Thymus (tissue), 11 donors: ENCODE measurements at regions not wholly inside any gene's neighbourhood (a gene's known extent, or its start where the extent isn't known, plus 50 kb on each side); places are given as distances from the start of the nearest gene placed in this dataset.

ENCODE experiments used
- DNase-seq, 9 donors: peaks; one replicate each; pipeline ENCODE4 v3.0.0-alpha.2; 2013; ENCODE audit warnings: low spot score in 9 of 9, low read depth in 6 of 9, missing footprints in 1 of 9
- H3K27ac ChIP-seq, 2 donors: one replicate each; pipeline ENCODE4 v1.5.1; 2013; ENCODE audit warnings: control low read depth in 1 of 2, low read depth in 1 of 2, low read length in 1 of 2, mild to moderate bottlenecking in 1 of 2, moderate library complexity in 1 of 2
- H3K27me3 ChIP-seq, 2 donors: one replicate each; pipeline ENCODE4 v1.5.1; 2013; ENCODE audit warnings: low read length in 1 of 2; ENCODE audit not compliant: control insufficient read depth in 2 of 2, insufficient read depth in 1 of 2
- H3K36me3 ChIP-seq, 2 donors: one replicate each; pipeline ENCODE4 v1.5.1; 2013; ENCODE audit warnings: low read length in 1 of 2, mild to moderate bottlenecking in 1 of 2, moderate library complexity in 1 of 2; ENCODE audit not compliant: control insufficient read depth in 2 of 2, insufficient read depth in 2 of 2
- H3K4me1 ChIP-seq, 2 donors: one replicate each; pipeline ENCODE4 v1.5.1; 2013; ENCODE audit warnings: low read length in 2 of 2; ENCODE audit not compliant: control insufficient read depth in 2 of 2, insufficient read depth in 2 of 2
- H3K4me3 ChIP-seq, 2 donors: one replicate each; pipeline ENCODE4 v1.5.1; 2013; ENCODE audit warnings: low read length in 2 of 2, control low read depth in 1 of 2, mild to moderate bottlenecking in 1 of 2
- H3K9me3 ChIP-seq, 2 donors: one replicate each; pipeline ENCODE4 v1.5.1; 2013; ENCODE audit warnings: low read length in 1 of 2, mild to moderate bottlenecking in 1 of 2; ENCODE audit not compliant: control insufficient read depth in 2 of 2, insufficient read depth in 1 of 2
- WGBS: extraction: QIAGEN DNeasy Blood & Tissue Kit; methylation state at CpG from one replicate; pipeline ENCODE4 v1.1.7; 2013; 5-methylcytosine and 5-hydroxymethylcytosine counted together
- donor health status: healthy.

DNA sequence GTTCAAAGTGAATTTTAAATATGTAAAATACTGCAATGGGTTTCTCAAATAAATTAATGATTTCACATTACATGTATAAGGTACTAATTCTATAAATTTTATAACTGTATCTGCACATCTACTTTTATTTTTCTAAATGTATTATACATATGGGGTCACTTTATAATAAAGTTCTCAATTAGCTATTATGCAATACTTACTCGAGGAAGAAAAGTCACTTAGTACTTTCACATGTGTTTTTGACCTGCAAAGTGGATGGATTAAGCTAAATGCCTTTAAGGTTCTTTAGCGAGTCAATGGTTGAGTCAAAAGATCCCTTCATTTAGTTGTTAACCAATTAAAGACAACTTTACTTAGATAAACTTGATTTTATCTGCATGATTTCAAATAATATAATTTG lies 437.8 kb downstream of the ANKRD7 start:
- 83% methylated on average over 2 of the region's 2 CpGs for WGBS
- Histone ChIP-seq H3K9me3 (no peaks in the 10 kb centered on the region), H3K4me1 (no peaks in the 10 kb centered on the region), H3K36me3 (no peaks in the 10 kb centered on the region), H3K4me3 (no peak overlapping the region), H3K27ac (no peak overlapping the region), H3K27me3 (no peaks in the 10 kb centered on the region)
- no peak for DNase-seq

DNA sequence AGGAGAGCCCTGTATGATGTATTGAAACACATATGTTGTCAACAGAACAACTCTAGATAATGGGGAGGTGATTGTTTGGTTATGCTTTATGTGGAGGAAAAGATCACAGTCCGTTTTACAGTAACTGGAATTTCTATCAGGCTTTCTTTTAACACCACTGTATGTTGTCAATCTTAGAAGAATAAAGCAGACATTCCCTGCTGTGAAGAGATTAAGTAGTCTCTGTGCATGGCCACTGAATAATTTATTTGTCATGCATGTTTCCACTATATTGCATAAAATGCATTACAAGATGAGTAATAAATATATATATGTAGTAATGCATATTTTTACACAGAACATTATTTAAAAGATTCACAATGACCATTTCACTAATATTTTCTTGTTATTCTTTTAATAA lies 440.0 kb downstream of the ANKRD7 start:
- no peak overlapping the region for H3K27ac ChIP-seq
- H3K4me3 ChIP-seq, result no peak overlapping the region
- DNase-seq, result no peak
- H3K36me3 ChIP-seq, result no peaks in the 10 kb centered on the region
- H3K4me1 ChIP-seq, result no peaks in the 10 kb centered on the region
- H3K9me3 ChIP-seq, result no peaks in the 10 kb centered on the region
- no peaks in the 10 kb centered on the region for H3K27me3 ChIP-seq
- WGBS, result 67% methylated on average over 1 of the region's 1 CpG

DNA sequence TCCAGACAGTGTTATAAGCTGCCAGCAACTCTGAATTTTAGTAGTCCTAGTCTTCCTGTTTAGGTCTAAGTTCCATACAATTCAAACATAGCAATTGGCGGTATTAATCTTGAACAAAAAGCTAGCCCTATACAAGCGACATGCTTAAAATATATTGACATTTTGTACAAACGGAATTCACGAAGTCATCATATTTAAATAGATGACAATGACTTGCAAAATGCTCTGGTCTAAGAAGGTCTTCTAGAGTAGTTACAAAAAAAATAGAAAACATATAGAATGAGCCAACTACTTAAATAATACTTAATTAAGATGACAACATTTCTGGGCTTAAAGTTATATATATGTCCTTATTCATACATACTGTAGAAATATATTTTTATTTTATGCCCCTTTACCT lies 446.6 kb downstream of the ANKRD7 start:
- H3K4me1 ChIP-seq, result no peaks in the 10 kb centered on the region
- H3K9me3 ChIP-seq, result no peaks in the 10 kb centered on the region
- H3K27ac ChIP-seq, result no peak overlapping the region
- DNase-seq, result no peak
- no peak overlapping the region for H3K4me3 ChIP-seq
- WGBS, result 96% methylated on average over 4 of the region's 4 CpGs
- H3K27me3 ChIP-seq, result no peaks in the 10 kb centered on the region
- no peaks in the 10 kb centered on the region for H3K36me3 ChIP-seq

DNA sequence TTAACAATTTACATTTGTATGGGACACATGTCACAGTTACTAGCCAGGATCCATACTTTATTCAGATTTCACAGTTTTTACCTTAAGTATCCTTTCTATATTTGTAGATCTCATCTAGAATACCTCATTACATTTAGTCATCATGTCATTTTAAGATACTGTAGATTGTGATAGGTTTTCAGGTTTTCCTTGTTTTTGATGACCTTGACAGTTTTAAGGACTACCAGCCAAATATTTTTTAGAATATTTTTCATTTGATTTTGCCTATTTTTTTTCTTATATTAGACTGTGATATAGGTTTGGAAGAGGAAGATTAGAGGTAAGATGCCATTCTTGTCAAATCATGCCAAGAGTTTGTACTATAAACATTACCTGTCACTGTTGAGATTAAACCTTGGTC lies 460.3 kb downstream of the ANKRD7 start:
- Histone ChIP-seq H3K9me3 (no peaks in the 10 kb centered on the region), H3K27me3 (no peaks in the 10 kb centered on the region), H3K27ac (no peak overlapping the region), H3K4me1 (no peaks in the 10 kb centered on the region), H3K4me3 (no peak overlapping the region), H3K36me3 (no peaks in the 10 kb centered on the region)
- no peak for DNase-seq

DNA sequence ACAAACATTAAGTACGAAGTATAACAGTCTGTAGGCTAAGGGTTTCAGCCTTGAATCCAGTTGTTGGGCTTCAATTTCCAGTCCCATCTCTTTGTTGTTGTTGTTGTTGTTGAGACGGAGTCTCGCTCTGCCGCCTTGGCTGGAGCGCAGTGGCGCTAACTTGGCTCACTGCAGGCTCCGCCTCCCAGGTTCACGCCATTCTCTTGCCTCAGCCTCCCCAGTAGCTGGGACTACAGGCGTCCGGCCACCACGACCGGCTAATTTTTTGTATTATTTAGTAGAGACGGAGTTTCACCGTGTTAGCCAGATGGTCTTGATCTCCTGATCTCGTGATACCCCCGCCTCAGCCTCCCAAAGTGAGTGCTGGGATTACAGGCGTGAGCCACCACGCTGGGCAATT lies 464.9 kb downstream of the ANKRD7 start:
- no peak overlapping the region for H3K27ac ChIP-seq
- H3K4me3 ChIP-seq, result no peak overlapping the region
- WGBS, result 97% methylated on average over 18 of the region's 18 CpGs
- H3K9me3 ChIP-seq, result no peaks in the 10 kb centered on the region
- no peaks in the 10 kb centered on the region for H3K27me3 ChIP-seq
- no peak for DNase-seq
- H3K4me1 ChIP-seq, result no peaks in the 10 kb centered on the region
- no peaks in the 10 kb centered on the region for H3K36me3 ChIP-seq

DNA sequence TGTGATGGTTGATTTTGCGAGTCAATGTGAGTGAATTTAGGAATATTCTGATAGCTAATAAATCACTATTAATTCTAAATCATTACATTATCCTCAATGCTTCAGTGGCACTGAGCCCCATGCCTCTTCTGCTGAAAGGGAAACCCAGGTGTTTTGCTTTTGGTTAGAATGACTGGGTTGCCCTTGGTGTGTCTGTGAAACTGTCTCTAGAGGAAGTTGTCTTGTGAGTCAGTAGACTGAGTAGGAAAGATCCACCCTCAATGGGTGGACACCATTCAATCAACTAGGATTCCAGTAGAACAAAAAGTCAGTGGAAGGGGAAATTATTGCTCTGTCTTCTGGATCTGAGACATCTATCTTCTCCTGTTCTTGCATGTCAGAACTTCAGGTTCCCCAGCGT lies 472.4 kb downstream of the ANKRD7 start:
- WGBS, result 95% methylated on average over 2 of the region's 2 CpGs
- Histone ChIP-seq H3K9me3 (no peaks in the 10 kb centered on the region), H3K4me3 (no peak overlapping the region), H3K27me3 (no peaks in the 10 kb centered on the region), H3K27ac (no peak overlapping the region), H3K36me3 (no peaks in the 10 kb centered on the region), H3K4me1 (no peaks in the 10 kb centered on the region)
- no peak for DNase-seq

DNA sequence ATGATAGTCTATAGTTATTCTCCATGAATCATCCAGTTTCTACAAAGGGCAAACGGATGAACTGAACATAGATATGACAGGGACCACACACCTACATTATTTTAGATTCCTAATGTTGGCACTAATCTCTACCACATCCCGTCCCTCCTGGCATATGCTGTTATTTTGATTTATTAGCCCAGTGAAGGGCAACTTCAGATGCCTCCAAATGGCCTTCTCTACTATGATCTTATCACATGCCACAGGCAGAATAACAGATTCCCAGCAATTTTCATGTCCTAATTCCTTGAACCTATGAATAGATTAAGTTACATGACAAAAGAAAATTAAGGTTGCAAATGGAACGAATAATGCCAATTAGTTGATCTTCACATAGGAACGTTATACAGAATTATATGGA lies 474.7 kb downstream of the ANKRD7 start:
- no peak for DNase-seq
- Histone ChIP-seq H3K9me3 (no peaks in the 10 kb centered on the region), H3K4me1 (no peaks in the 10 kb centered on the region), H3K36me3 (no peaks in the 10 kb centered on the region), H3K4me3 (no peak overlapping the region), H3K27ac (no peak overlapping the region), H3K27me3 (no peaks in the 10 kb centered on the region)
- WGBS, result 85% methylated on average over 4 of the region's 4 CpGs

DNA sequence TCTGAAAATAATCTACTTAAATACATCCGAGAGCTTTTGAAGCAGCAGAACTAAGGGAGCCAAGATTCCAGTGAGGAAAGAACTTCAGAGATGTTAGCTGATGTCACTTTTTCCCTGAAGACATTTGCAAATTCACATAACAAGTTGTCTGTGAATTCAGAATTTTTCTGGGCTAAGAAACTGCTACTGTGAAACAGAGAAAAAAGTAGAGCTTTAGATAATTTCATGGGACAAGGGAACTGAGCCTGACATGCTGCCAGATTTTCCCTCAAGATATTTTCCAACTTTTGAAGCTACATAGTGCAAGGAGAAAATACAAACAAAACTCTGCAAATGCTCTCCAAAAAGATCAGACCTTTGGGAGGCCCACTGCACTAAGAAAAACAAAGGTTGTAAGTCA lies 484.2 kb downstream of the ANKRD7 start:
- Histone ChIP-seq H3K9me3 (no peaks in the 10 kb centered on the region), H3K36me3 (no peaks in the 10 kb centered on the region), H3K4me3 (no peak overlapping the region), H3K27me3 (no peaks in the 10 kb centered on the region), H3K4me1 (no peaks in the 10 kb centered on the region), H3K27ac (no peak overlapping the region)
- no peak for DNase-seq
- 90% methylated on average over 1 of the region's 1 CpG for WGBS

DNA sequence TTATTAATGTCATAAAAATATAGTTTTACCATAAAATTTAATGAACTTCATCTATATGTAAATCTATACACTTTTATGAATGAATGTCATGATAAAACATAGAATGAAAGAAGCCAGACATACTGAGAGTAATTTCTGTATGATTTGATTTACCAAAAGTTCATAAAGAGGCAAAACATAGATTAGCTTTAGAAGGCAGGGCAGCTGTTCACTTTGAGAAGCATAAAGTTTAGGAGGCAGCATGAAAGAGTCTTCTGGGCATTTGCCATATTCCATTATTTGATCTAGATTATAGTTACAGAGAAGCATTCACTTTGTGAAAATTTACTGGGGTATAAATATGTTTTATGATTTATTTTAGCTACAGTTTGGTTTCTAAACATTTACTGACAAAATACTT lies 487.2 kb downstream of the ANKRD7 start:
- H3K27ac ChIP-seq, result no peak overlapping the region
- H3K27me3 ChIP-seq, result no peaks in the 10 kb centered on the region
- H3K4me1 ChIP-seq, result no peaks in the 10 kb centered on the region
- DNase-seq, result no peak
- H3K9me3 ChIP-seq, result no peaks in the 10 kb centered on the region
- H3K36me3 ChIP-seq, result no peaks in the 10 kb centered on the region
- no peak overlapping the region for H3K4me3 ChIP-seq

DNA sequence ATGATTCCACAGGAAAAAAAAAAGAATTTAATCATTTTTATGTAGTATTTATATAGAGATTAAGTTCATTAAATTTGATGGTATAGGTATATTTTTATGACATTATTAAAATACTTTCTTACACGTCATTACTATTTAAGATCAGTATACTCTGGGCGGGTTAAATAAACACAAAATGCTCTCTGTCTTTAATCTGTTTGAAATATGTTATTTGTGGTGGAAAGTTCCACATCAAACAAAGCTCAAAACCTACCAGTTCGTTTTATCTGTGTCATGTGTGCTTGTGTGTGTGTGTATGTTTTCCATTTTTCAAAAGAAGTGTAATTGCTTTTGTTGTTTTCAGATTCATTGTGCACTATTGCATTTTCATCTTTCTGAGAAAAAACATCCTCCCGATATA lies 488.5 kb downstream of the ANKRD7 start:
- H3K27ac ChIP-seq, result no peak overlapping the region
- no peak for DNase-seq
- no peaks in the 10 kb centered on the region for H3K36me3 ChIP-seq
- no peak overlapping the region for H3K4me3 ChIP-seq
- H3K4me1 ChIP-seq, result no peaks in the 10 kb centered on the region
- no peaks in the 10 kb centered on the region for H3K27me3 ChIP-seq
- 81% methylated on average over 4 of the region's 4 CpGs for WGBS
- no peaks in the 10 kb centered on the region for H3K9me3 ChIP-seq
